ENCODE measurements at regions not wholly inside any gene's neighbourhood (a gene's known extent, or its start where the extent isn't known, plus 50 kb on each side); places are given as distances from the start of the nearest gene placed in this dataset.
"Not testable (repeated sequence)": the region's sequence is repeated elsewhere in the genome, so short reads cannot be mapped to it uniquely, and the experiment has no call there.

DNA sequence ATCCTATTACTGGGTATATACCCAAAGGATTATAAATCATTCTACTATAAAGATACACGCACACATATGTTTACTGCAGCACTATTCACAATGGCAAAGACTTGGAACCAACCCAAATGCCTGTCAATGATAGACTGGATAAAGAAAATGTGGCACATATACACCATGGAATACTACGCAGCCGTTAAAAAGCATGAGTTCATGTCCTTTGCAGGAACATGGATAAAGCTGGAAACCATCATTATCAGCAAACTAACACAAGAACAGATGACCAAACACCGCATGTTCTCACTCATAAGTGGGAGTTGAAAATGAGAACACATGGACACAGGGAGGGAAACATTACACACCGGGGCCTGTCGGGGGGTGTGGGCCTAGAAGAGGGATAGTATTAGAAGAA is 307.4 kb upstream of the TBX18 start:
- not testable (repeated sequence) for DNase-seq

- DNase-seq, result no peak
Observed at GRCh38 chr6:85069577-85069976, 305.2 kb upstream of the TBX18 start.

DNA sequence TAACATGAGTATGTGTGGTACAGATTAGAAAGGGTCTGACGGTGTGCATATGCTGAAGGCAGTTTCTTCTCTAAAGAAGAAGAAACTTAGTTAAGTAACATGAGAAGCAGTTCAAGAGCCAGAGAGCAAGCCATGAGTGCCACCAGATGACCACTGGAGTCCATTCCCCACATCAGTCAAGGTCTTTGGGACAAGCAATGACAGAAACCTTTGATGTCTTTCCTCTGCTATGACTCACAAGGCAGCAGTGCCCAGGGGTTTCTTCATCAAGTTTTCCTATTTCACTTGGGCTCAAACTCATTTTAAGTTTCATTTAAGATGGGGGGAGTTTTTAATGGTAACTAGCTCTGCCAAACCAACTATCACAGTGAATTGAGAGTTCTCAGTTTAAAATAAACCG is 303.8 kb upstream of the TBX18 start:
- DNase-seq, result no peak

GRCh38 chr6:85066266-85066665 is 301.9 kb upstream of the TBX18 start:
- DNase-seq, result no peak

DNA sequence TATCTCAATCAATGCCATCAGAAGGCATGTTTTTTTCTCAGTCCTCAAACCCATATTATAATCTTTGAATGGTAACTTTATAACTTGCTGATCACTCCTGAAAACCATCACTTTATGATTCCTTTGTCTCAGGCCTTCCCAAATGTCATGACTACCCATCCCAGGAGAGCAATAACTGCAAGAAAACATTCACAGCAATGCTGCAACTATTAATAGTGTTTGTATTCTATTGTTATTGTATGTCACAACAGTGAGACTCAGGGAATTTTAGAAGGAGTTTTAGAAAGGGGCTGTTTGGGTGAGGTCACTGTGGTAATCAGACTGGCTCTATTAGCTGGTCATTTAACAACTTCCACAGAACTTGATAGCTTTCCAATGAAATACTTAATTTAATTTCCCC is 301.4 kb upstream of the TBX18 start:
- DNase-seq, result no peak

GRCh38 chr6:85063611-85064010 is 299.2 kb upstream of the TBX18 start:
- no peak for DNase-seq

GRCh38 chr6:85062884-85063283 is 298.5 kb upstream of the TBX18 start:
- no peak for DNase-seq

DNA sequence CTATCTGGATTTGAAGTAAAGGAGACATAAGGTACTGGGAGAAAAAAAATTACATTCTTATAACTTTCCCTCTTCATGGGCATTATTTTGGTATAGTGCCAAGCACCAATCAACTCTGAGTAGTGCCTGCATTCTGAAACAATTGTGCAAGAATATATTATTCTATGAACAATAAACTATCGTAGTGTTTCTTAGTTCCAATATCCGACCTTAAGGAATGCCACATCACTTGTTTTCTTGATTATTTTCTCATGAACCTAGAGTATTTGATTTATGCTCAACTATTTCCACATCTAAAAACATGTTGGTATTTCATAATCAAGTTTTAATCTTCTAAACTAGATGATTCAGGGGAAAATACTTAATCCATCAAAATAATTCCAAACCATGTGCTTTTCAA is 294.4 kb upstream of the TBX18 start:
- DNase-seq, result no peak

- no peak for DNase-seq
Observed at GRCh38 chr6:85050149-85050548, 285.8 kb upstream of the TBX18 start.

DNA sequence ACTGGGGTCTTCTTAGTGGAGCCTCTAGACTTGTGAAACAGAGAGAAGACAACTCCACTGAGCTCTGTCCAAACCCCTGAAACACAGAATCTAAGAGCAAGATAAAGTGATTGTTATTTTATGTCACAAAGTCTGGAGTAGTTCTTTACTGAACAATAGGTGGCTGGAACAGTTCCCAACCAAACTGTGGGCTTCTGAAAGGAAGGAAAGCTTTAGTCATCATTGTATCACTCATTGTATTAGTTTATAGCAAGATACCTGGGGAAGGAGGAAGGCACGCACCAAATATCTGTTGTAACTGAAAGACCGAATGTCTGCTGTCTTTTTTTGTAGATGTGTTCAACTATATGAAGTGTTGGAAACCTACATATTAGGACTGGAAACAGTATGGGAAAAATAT is 284.9 kb upstream of the TBX18 start:
- no peak for DNase-seq

DNA sequence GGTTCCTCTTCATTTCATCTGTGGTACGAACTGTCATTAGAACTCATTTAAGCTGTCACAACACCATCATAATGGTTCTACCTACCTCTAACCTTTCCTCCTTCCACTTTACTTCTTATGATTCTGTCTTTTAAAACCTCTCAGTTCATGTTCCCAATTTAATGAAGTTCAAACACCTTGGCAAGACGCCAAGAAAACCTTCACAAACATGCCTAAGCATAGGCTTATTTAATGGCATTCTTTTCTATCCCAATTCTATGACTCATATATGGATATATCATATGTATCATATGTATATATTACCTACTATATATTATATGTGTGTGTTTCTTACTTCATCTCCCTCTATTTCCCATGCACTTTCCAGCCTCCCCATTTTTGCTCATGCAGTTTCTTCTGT is 283.4 kb upstream of the TBX18 start:
- no peak for DNase-seq

DNA sequence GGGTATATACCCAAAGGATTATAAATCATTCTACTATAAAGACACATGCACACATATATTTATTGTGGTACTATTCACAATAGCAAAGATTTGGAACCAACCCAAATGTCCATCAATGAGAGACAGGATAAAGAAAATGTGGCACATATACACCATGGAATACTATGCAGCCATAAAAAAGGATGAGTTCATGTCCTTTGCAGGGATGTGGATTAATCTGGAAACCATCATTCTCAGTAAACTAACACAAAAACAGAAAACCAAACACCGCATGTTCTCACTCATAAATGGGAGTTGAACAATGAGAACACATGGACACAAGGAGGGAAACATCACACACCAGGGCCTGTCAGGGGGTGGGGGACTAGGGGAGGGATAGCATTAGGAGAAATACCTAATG is 281.4 kb upstream of the TBX18 start:
- DNase-seq, result not testable (repeated sequence)

DNA sequence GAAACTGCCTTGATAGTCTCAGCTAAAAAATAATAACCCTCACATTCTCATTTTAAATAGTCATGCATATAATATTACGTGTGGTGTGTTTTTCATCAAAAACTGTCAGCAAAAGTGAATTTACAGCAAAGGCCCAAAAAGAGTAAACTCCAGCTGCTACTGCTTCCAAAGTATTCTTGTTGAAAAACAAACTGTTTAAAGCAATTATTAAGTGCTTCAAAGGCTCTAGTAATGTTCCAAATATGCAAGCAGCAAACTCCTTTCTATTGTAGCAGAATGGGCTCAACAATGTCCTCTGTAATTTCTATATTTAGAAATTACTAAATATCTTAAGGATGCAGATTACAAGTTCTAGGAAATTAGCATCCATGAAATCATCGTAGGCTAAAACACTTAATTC is 280.0 kb upstream of the TBX18 start:
- DNase-seq, result no peak

- DNase-seq, result no peak
Observed at GRCh38 chr6:85041376-85041775, 277.0 kb upstream of the TBX18 start.

- DNase-seq, result no peak
Observed at GRCh38 chr6:85037221-85037620, 272.8 kb upstream of the TBX18 start.

DNA sequence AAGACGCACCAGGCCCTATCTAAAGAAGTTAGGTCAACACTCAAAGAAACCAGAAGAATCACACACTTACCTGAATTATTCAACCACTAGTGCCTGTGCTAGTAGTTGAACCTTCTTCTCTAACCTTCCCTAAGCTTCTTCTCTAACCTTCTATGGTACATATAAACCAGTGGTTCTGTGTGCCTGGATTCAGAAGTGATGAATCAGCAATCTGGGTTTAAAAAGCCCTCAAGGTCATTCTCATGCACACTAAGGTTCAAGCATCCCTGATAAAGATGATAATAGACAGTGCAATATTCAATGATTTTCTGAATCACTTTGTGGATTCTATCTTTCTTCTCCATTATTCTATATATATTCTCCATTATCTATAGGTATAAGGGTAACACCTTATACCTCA is 271.4 kb upstream of the TBX18 start:
- DNase-seq, result no peak

DNA sequence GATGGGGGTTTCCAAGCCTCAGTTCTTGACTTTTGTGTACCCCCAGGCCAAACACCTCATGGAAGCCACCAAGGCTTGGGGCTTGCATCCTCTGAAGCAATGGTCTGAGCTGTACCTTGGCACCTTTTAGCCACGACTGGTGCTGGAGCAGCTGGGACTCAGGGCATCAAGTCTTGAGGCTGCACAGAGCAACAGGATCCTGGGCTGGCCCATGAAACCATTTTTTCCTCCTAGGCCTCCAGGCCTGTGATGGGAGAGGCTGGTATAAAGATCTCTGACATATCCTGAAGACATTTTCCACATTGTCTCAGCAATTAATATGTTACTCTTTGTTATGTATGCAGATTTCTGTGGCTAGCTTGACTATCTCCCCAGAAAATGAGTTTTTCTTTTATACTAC is 269.1 kb upstream of the TBX18 start:
- no peak for DNase-seq

DNA sequence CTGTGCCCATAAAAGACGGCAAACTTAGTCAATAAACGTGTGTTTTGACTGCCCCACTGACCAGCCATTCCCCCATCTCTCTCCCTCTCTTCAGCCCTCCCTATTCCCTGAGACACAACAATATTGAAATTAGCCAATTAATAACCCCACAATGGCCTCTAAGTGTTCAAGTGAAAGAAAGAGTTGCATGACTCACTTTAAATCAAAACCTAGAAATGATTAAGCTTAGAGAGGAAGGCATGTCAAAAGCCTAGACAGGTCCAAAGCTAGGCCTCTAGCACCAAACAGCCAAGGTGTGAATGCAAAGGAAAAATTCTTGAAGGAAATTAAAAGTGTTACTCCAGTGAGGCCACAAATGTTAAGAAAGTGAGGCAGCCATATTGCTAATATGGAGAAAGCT is 261.6 kb upstream of the TBX18 start:
- DNase-seq, result no peak

- no peak for DNase-seq
Observed at GRCh38 chr6:85023721-85024120, 259.3 kb upstream of the TBX18 start.

DNA sequence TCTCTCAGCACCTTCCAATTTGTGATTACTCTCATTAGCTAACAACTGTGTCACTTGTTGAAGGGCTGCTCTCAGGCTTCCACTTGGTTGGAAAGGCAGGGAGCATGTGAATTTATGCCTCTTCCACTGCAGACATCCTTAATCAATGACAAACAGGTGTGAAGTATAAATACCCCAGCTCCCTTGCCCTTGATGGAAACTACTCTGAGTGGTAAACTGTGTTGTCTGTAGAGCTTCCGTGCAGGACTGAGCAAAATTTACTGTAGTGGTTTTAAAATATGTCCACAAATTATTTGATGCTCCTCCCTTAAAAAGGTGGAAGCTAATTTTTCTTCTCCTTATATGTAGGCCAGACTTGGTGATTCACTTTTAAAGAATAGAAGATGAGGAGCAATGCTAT is 253.0 kb upstream of the TBX18 start:
- no peak for DNase-seq

- DNase-seq, result no peak
Observed at GRCh38 chr6:85016726-85017125, 252.3 kb upstream of the TBX18 start.

DNA sequence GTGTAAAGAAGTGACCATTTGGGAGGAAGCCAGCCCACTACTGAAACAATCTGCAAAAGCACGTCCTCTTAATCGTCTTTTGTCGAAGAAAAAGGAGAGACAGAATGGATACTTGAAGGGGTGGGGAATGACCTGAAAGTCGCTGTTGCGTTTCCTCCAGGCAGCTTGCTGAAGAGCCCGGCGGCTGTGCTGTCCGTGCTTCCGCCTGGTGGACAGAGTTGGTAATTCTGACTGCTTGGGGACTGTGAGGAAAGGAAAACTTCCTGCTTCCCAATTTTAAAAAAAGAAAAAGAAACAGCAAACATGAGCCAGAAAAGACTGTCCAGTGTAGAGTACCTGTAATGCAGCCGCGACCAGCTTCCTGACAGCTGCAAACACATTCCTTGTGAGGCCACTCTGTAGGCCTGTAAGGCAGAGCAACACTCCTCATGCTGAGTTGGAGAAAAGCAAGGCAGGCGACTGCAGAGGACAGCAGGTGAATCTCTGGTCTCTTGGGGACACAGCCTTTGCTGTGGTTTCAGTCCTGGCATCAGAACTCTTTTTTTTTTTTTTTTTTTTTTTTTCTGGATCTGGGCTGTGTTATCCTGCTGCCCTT is 251.1 kb upstream of the TBX18 start:
- peak; percentile 9 to 47 (median 26) for DNase-seq

DNA sequence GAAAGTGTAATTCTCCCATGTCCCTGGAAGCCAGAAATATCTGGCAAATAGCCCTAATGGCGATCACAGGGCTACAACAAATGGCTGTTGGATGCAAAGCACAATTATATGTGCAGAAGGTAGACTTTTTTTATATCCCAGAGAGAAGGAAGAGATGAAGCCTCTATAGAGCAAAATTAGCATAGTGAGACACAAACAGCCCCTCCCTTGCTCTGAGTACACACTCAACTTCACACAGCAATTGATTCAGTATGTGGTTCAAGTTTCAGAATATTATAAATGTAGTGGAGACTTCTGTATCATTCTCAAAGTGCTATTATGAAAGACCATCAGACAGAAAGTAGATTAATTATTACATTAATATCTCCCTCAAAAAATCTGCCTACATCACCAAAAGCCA is 246.5 kb upstream of the TBX18 start:
- no peak for DNase-seq

- DNase-seq, result no peak
Observed at GRCh38 chr6:85008296-85009009, 244.1 kb upstream of the TBX18 start.

- DNase-seq, result no peak
Observed at GRCh38 chr6:85006362-85006761, 242.0 kb upstream of the TBX18 start.
